Astrocyte (in vitro differentiated cells and primary cell): ENCODE measurements at regions not wholly inside any gene's neighbourhood (a gene's known extent, or its start where the extent isn't known, plus 50 kb on each side); places are given as distances from the start of the nearest gene placed in this dataset.

Source experiments
- DNase-seq: peaks from one replicate; pipeline ENCODE4 v3.0.0-alpha.2; 2010; ENCODE audit warnings: low read depth
- FAIRE-seq: peaks from 2 replicates; lab custom pipeline; 2011; peaks lifted over from hg19 to GRCh38; lab: Jason Lieb, UNC
- H2AFZ ChIP-seq: 2 replicates; pipeline ENCODE4 v1.6.0; 2012; ENCODE audit warnings: low read depth, low read length, inconsistent platforms
- H3K27ac ChIP-seq: 2 replicates; pipeline ENCODE4 v1.5.1; 2011; ENCODE audit warnings: low read depth, low read length, inconsistent platforms
- H3K27me3 ChIP-seq: 2 replicates; pipeline ENCODE4 v1.6.0; 2011; ENCODE audit warnings: low read length, inconsistent platforms; ENCODE audit not compliant: insufficient read depth
- H3K36me3 ChIP-seq: 2 replicates; pipeline ENCODE4 v1.5.1; 2011; ENCODE audit warnings: low read length, inconsistent platforms; ENCODE audit not compliant: insufficient read depth
- H3K4me1 ChIP-seq: 2 replicates; pipeline ENCODE4 v1.5.1; 2011; ENCODE audit warnings: low read length, inconsistent platforms; ENCODE audit not compliant: insufficient read depth
- H3K4me2 ChIP-seq: 2 replicates; pipeline ENCODE4 v1.6.0; 2012; ENCODE audit warnings: low read length, inconsistent platforms
- H3K4me3 ChIP-seq: 2 replicates; pipeline ENCODE4 v1.5.1; 2011; ENCODE audit warnings: low read depth, mild to moderate bottlenecking, low read length, inconsistent platforms; ENCODE audit not compliant: insufficient read depth
- H3K79me2 ChIP-seq: 2 replicates; pipeline ENCODE4 v1.6.0; 2012; ENCODE audit warnings: mild to moderate bottlenecking, low read length, inconsistent platforms; ENCODE audit not compliant: insufficient read depth
- H3K9ac ChIP-seq: 2 replicates; pipeline ENCODE4 v1.6.0; 2012; ENCODE audit warnings: mild to moderate bottlenecking, low read length, inconsistent platforms
- H3K9me3 ChIP-seq: 2 replicates; pipeline ENCODE4 v1.5.1; 2012; ENCODE audit warnings: low read depth, mild to moderate bottlenecking, low read length, inconsistent platforms; ENCODE audit not compliant: insufficient read depth
- H4K20me1 ChIP-seq: 2 replicates; pipeline ENCODE4 v1.6.0; 2012; ENCODE audit warnings: low read length, inconsistent platforms; ENCODE audit not compliant: insufficient read depth
- H3K27ac Mint-ChIP-seq: one replicate; pipeline ENCODE4 v1.8.0; 2021; ENCODE audit warnings: mild to moderate bottlenecking, mixed read lengths; ENCODE audit not compliant: unreplicated experiment
- H3K27me3 Mint-ChIP-seq: one replicate; pipeline ENCODE4 v1.8.0; 2021; ENCODE audit warnings: low read depth, mixed read lengths; ENCODE audit not compliant: unreplicated experiment
- H3K36me3 Mint-ChIP-seq: one replicate; pipeline ENCODE4 v1.8.0; 2021; ENCODE audit warnings: low read depth, mixed read lengths; ENCODE audit not compliant: unreplicated experiment
- H3K4me1 Mint-ChIP-seq: one replicate; pipeline ENCODE4 v1.8.0; 2021; ENCODE audit warnings: low read depth, mixed read lengths; ENCODE audit not compliant: unreplicated experiment
- H3K4me3 Mint-ChIP-seq: one replicate; pipeline ENCODE4 v1.8.0; 2021; ENCODE audit warnings: mild to moderate bottlenecking, moderate library complexity, mixed read lengths; ENCODE audit not compliant: unreplicated experiment
- H3K9me3 Mint-ChIP-seq: one replicate; pipeline ENCODE4 v1.8.0; 2021; ENCODE audit warnings: mild to moderate bottlenecking, mixed read lengths; ENCODE audit not compliant: unreplicated experiment
- EZH2 ChIP-seq: IDR thresholded peaks from 2 replicates; pipeline ENCODE4 v1.6.1; 2012; ENCODE audit warnings: mild to moderate bottlenecking, low read length, inconsistent platforms; ENCODE audit not compliant: insufficient read depth
- TF ChIP-seq, protein P1 (sequence below): IDR thresholded peaks from 2 replicates; pipeline ENCODE4 v1.5.1; 2011; ENCODE audit warnings: low read depth, mild to moderate bottlenecking, inconsistent platforms, low read length, moderate library complexity; ENCODE audit not compliant: insufficient read depth

DNA sequence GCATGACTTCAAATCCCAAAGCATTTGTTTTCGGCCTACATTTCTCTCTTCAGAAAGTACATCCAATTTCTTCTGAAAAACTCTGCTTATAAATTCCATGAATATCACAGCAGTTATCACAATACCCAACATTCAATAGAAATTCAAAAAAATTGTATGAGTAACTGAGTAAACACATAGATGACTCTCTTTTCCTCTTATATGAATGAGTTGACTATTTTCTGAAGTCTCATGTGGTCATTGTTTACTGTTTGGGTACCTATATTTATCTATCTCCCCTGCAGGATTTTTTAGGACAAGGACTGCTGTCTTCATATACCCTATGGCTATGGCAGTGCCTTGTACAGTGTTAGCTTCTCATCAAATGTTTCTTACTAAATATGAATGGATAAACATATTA lies 157.1 kb downstream of the HTR1A start:
- no peak overlapping the region for H3K27ac ChIP-seq
- Mint-ChIP-seq H3K36me3 (no peaks in the 10 kb centered on the region), H3K9me3 (no peaks in the 10 kb centered on the region), H3K4me1 (no peaks in the 10 kb centered on the region), H3K27me3 (no peaks in the 10 kb centered on the region), H3K27ac (no peak overlapping the region), H3K4me3 (no peak overlapping the region)
- no peaks in the 10 kb centered on the region for H3K9me3 ChIP-seq
- no peaks in the 10 kb centered on the region for H4K20me1 ChIP-seq
- H3K4me1 ChIP-seq, result no peaks in the 10 kb centered on the region
- H3K4me2 ChIP-seq, result no peak overlapping the region
- TF ChIP-seq EZH2, result no peak
- TF ChIP-seq, protein P1, sequence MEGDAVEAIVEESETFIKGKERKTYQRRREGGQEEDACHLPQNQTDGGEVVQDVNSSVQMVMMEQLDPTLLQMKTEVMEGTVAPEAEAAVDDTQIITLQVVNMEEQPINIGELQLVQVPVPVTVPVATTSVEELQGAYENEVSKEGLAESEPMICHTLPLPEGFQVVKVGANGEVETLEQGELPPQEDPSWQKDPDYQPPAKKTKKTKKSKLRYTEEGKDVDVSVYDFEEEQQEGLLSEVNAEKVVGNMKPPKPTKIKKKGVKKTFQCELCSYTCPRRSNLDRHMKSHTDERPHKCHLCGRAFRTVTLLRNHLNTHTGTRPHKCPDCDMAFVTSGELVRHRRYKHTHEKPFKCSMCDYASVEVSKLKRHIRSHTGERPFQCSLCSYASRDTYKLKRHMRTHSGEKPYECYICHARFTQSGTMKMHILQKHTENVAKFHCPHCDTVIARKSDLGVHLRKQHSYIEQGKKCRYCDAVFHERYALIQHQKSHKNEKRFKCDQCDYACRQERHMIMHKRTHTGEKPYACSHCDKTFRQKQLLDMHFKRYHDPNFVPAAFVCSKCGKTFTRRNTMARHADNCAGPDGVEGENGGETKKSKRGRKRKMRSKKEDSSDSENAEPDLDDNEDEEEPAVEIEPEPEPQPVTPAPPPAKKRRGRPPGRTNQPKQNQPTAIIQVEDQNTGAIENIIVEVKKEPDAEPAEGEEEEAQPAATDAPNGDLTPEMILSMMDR, result no peak
- no peak overlapping the region for H2AFZ ChIP-seq
- no peak for FAIRE-seq
- DNase-seq, result no peak
- H3K4me3 ChIP-seq, result no peak overlapping the region
- no peaks in the 10 kb centered on the region for H3K27me3 ChIP-seq
- no peak overlapping the region for H3K9ac ChIP-seq
- H3K79me2 ChIP-seq, result no peaks in the 10 kb centered on the region
- no peaks in the 10 kb centered on the region for H3K36me3 ChIP-seq

DNA sequence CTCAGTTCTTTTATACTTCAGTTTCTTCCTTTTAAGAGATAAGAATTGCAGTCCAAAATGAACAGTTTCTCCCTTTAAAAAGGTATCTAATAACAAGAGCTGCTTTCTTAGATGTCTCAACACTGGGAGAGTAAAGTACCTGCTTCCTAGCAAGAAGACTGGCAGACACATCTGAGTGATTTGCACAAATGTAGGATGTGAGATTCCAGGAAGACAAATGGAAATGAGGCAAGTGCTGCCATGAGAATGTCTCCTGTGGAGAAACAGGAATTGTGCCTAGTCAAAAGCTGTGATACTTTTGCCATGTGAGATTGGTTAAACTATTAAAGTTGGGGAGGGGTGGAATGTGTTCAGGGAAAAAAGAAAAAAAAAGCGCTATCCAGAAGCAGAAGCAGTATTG lies 159.1 kb downstream of the HTR1A start:
- no peaks in the 10 kb centered on the region for H3K79me2 ChIP-seq

DNA sequence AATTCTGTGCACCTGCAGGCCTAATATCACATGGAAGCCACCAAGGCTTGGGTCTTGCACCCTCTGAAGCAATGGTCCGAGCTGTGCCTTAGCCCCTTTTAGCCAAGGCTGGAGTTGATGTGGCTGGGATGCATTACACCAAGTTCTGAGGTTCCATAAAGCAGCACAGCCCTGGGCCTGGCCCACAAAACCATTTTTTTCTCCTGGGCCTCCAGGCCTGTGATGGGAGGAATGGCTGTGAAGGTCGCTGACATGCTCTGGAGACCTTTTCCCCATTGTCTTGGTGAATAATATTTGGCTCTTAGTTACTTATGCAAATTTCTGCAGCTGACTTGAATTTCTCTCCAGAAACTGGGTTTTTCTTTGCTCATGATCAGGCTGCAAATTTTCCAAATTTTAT lies 167.3 kb downstream of the HTR1A start:
- Mint-ChIP-seq H3K36me3 (no peaks in the 10 kb centered on the region), H3K4me3 (no peak overlapping the region), H3K4me1 (no peaks in the 10 kb centered on the region), H3K27me3 (no peaks in the 10 kb centered on the region), H3K9me3 (peaks cover 2% of the 10 kb centered on the region), H3K27ac (no peak overlapping the region)
- Histone ChIP-seq H3K4me2 (no peak overlapping the region), H3K9ac (no peak overlapping the region), H3K79me2 (no peaks in the 10 kb centered on the region), H3K36me3 (no peaks in the 10 kb centered on the region), H3K27ac (no peak overlapping the region), H3K4me3 (no peak overlapping the region), H2AFZ (no peak overlapping the region), H3K27me3 (no peaks in the 10 kb centered on the region), H4K20me1 (no peaks in the 10 kb centered on the region), H3K9me3 (no peaks in the 10 kb centered on the region), H3K4me1 (no peaks in the 10 kb centered on the region)
- DNase-seq (no peak), FAIRE-seq (no peak)
- no peak for TF ChIP-seq EZH2
- TF ChIP-seq, protein P1, result no peak

More for the DNA sequence above, 159.1 kb downstream of the HTR1A start:
- H3K27me3 Mint-ChIP-seq, result no peaks in the 10 kb centered on the region
- no peaks in the 10 kb centered on the region for H3K27me3 ChIP-seq
- H3K9me3 ChIP-seq, result no peaks in the 10 kb centered on the region
- FAIRE-seq (no peak), DNase-seq (no peak)
- TF ChIP-seq EZH2, result no peak
- TF ChIP-seq, protein P1, result no peak
- H3K4me2 ChIP-seq, result no peak overlapping the region
- H3K27ac Mint-ChIP-seq, result no peak overlapping the region
- H3K4me1 ChIP-seq, result no peaks in the 10 kb centered on the region
- no peaks in the 10 kb centered on the region for H3K36me3 ChIP-seq
- H4K20me1 ChIP-seq, result no peaks in the 10 kb centered on the region
- H3K36me3 Mint-ChIP-seq, result no peaks in the 10 kb centered on the region
- H3K4me3 ChIP-seq, result no peak overlapping the region
- no peak overlapping the region for H3K9ac ChIP-seq
- no peak overlapping the region for H3K4me3 Mint-ChIP-seq
- no peaks in the 10 kb centered on the region for H3K4me1 Mint-ChIP-seq
- no peaks in the 10 kb centered on the region for H3K9me3 Mint-ChIP-seq
- no peak overlapping the region for H2AFZ ChIP-seq
- no peak overlapping the region for H3K27ac ChIP-seq
